ENCODE measurements at regions not wholly inside any gene's neighbourhood (a gene's known extent, or its start where the extent isn't known, plus 50 kb on each side); places are given as distances from the start of the nearest gene placed in this dataset.

- no peak for TF ChIP-seq GATA2 (IDR thresholded peaks at IDR 0.05; ENCODE audit: insufficient read depth, insufficient read length, low read depth, low read length)
- TF ChIP-seq CTCF (IDR thresholded peaks at IDR 0.05; ENCODE audit: extremely low read depth in 1 of 2, insufficient read depth in 1 of 2, low read depth in 1 of 2, low read length in 2 of 2), result no peak
- no peak for TF ChIP-seq MAX (IDR thresholded peaks at IDR 0.05; ENCODE audit: insufficient read depth, insufficient read length)
- TF ChIP-seq POLR2AphosphoS5 (IDR thresholded peaks at IDR 0.05; ENCODE audit: insufficient read depth, low read depth, low read length), result no peak
- no peak for TF ChIP-seq JUN (IDR thresholded peaks at IDR 0.05; ENCODE audit: borderline replicate concordance, insufficient read depth, insufficient read length, low read depth)
- TF ChIP-seq FOS (IDR thresholded peaks at IDR 0.05; ENCODE audit: borderline replicate concordance, insufficient read depth, low read length), result no peak
- TF ChIP-seq MYC (IDR thresholded peaks at IDR 0.05; ENCODE audit: low read depth, low read length), result no peak
- TF ChIP-seq EZH2 (IDR thresholded peaks at IDR 0.05; ENCODE audit: borderline replicate concordance, low read depth, low read length, severe bottlenecking), result no peak
- TF ChIP-seq POLR2A (IDR thresholded peaks at IDR 0.05; ENCODE audit: low read depth, low read length), result no peak
- no peak for DNase-seq (ENCODE audit: low read depth, low spot score)
- Histone ChIP-seq H2AFZ (ENCODE audit: low read depth, low read length) (no peak overlapping the region), H3K27ac (ENCODE audit: insufficient read depth, low read depth, low read length) (no peak overlapping the region), H3K4me2 (ENCODE audit: insufficient read depth, low read length) (no peak overlapping the region), H3K4me3 (replicated peaks in 1 of 3; ENCODE audit: insufficient read depth in 1 of 3, low read depth in 1 of 3, low read length in 3 of 3) (no peak overlapping the region), H4K20me1 (replicated peaks; ENCODE audit: control insufficient read depth, extremely low read depth, insufficient read depth, low read length) (no peaks in the 10 kb centered on the region), H3K79me2 (ENCODE audit: control insufficient read depth, insufficient read depth, low read length) (no peaks in the 10 kb centered on the region), H3K27me3 (ENCODE audit: control insufficient read depth in 2 of 2, insufficient read depth in 2 of 2, low read length in 2 of 2) (peaks cover 0 to 2% of the 10 kb centered on the region in 2 experiments), H3K9me1 (replicated peaks; ENCODE audit: control insufficient read depth, extremely low read depth, insufficient read depth, low read length) (no peaks in the 10 kb centered on the region), H3K9me3 (replicated peaks; ENCODE audit: control insufficient read depth, insufficient read depth, low read length) (no peaks in the 10 kb centered on the region), H3K4me1 (ENCODE audit: control insufficient read depth, extremely low read depth, insufficient read depth, low read length) (no peaks in the 10 kb centered on the region), H3K36me3 (ENCODE audit: control insufficient read depth in 2 of 2, extremely low read depth in 1 of 2, insufficient read depth in 2 of 2, low read length in 2 of 2) (no peaks in the 10 kb centered on the region), H3K9ac (replicated peaks; ENCODE audit: extremely low read depth, insufficient read depth, low read length) (no peak overlapping the region)
- FAIRE-seq, result no peak
- dilution Hi-C loops (cut with MboI; ENCODE audit: extremely low pct_ligation_motif_present, low sequenced_read_pairs), result no loop called here
- intact Hi-C loops (cut with micrococcal nuclease), result no loop called here
- no TSS peak for BruUV-seq (replicated peaks)
- ChIA-PET POLR2A (no interaction called here), CTCF (no interaction called here)
Observed at GRCh38 chr1:232209357-232209756, 420.6 kb downstream of the SIPA1L2 start.

Measured in endothelial cell of umbilical vein (primary cell).